Renal cortex interstitium (tissue), 11 donors: ENCODE measurements at regions not wholly inside any gene's neighbourhood (a gene's known extent, or its start where the extent isn't known, plus 50 kb on each side); places are given as distances from the start of the nearest gene placed in this dataset.
"Not testable (repeated sequence)": the region's sequence is repeated elsewhere in the genome, so short reads cannot be mapped to it uniquely, and the experiment has no call there.

Source experiments
- DNase-seq, 11 donors: peaks; one replicate each; pipeline ENCODE4 v3.0.0-alpha.2; 2013; ENCODE audit warnings: low read depth in 9 of 11, low spot score in 4 of 11; ENCODE audit errors: extremely low read depth in 1 of 11

- DNase-seq, result not testable (repeated sequence)
Measured at GRCh38 chr7:150146124-150146523, 177.0 kb upstream of the LRRC61 start.

GRCh38 chr7:150147524-150147923 is 175.6 kb upstream of the LRRC61 start:
- not testable (repeated sequence) for DNase-seq

GRCh38 chr7:150156015-150156414 is 167.1 kb upstream of the LRRC61 start:
- DNase-seq, result not testable (repeated sequence)

- not testable (repeated sequence) for DNase-seq
Measured at GRCh38 chr7:150158696-150159095, 164.5 kb upstream of the LRRC61 start.

GRCh38 chr7:150169515-150169914 is 153.6 kb upstream of the LRRC61 start:
- DNase-seq, result not testable (repeated sequence)

- not testable (repeated sequence) for DNase-seq
Measured at GRCh38 chr7:150169943-150170490, 153.1 kb upstream of the LRRC61 start.

GRCh38 chr7:150183602-150184001 is 139.6 kb upstream of the LRRC61 start:
- DNase-seq, result not testable (repeated sequence)

- not testable (repeated sequence) for DNase-seq
Measured at GRCh38 chr7:150189963-150190362, 133.2 kb upstream of the LRRC61 start.

GRCh38 chr7:150192541-150192940 is 130.6 kb upstream of the LRRC61 start:
- not testable (repeated sequence) for DNase-seq

GRCh38 chr7:150193866-150194265 is 129.3 kb upstream of the LRRC61 start:
- DNase-seq, result not testable (repeated sequence)
